AG04450 (cell line): ENCODE measurements at regions not wholly inside any gene's neighbourhood (a gene's known extent, or its start where the extent isn't known, plus 50 kb on each side); places are given as distances from the start of the nearest gene placed in this dataset.

Experiments
- CTCF ChIA-PET: fragments of 300-600, 350-600 bp; formaldehyde crosslinking; extraction: SDS; loops from one replicate; lab custom pipeline; 2022; ENCODE audit warnings: antibody characterized with exemption, inconsistent platforms; lab: Charles Lee
- POLR2A ChIA-PET: fragments of 350-600 bp; formaldehyde crosslinking; extraction: SDS; loops from one replicate; lab custom pipeline; 2021; ENCODE audit warnings: antibody characterized with exemption, inconsistent platforms; lab: Yijun Ruan, JAX
- DNase-seq: peaks from one replicate; pipeline ENCODE4 v3.0.0-alpha.2; 2011; ENCODE audit warnings: low read depth, low spot score
- H3K27ac ChIP-seq: one replicate; pipeline ENCODE4 v1.5.1; 2012; ENCODE audit warnings: low read depth, low read length, control low read depth
- H3K27me3 ChIP-seq: one replicate; pipeline ENCODE4 v1.6.0; 2012; ENCODE audit warnings: low read length; ENCODE audit not compliant: control insufficient read depth, insufficient read depth
- H3K4me3 ChIP-seq: 2 replicates; pipeline ENCODE4 v1.5.1; 2011; ENCODE audit warnings: mild to moderate bottlenecking, low read depth, low read length, control low read depth
- H3K9me3 ChIP-seq: 2 replicates; pipeline ENCODE4 v1.5.1; 2012; ENCODE audit warnings: low read length; ENCODE audit not compliant: control insufficient read depth, insufficient read depth
- CTCF ChIP-seq: IDR thresholded peaks from 2 replicates; pipeline ENCODE4 v1.5.1; 2011; ENCODE audit warnings: low read depth, low read length, control low read depth, inconsistent platforms

GRCh38 chr16:73614131-73614530 is 566.2 kb upstream of the ZFHX3 start:
- no peak for TF ChIP-seq CTCF
- ChIA-PET POLR2A (interaction anchor here (0.7 kb wide), 1 partner anchor 976 kb away, joined by 5 read pairs; no protein-coding TSS in a partner anchor), CTCF (no interaction called here)
- Histone ChIP-seq H3K27me3 (peaks cover 4% of the 10 kb centered on the region), H3K9me3 (no peaks in the 10 kb centered on the region), H3K27ac (no peak overlapping the region), H3K4me3 (no peak overlapping the region)
- no peak for DNase-seq

GRCh38 chr16:73610605-73611156 is 562.8 kb upstream of the ZFHX3 start:
- ChIA-PET POLR2A (no interaction called here), CTCF (no interaction called here)
- TF ChIP-seq CTCF: no peak
- no peak overlapping the region for H3K27ac ChIP-seq
- peaks cover 4% of the 10 kb centered on the region for H3K27me3 ChIP-seq
- no peak for DNase-seq
- no peak overlapping the region for H3K4me3 ChIP-seq
- no peaks in the 10 kb centered on the region; the same call in 1 of the 2 replicates for H3K9me3 ChIP-seq

GRCh38 chr16:73610160-73610559 is 562.2 kb upstream of the ZFHX3 start:
- TF ChIP-seq CTCF: no peak
- DNase-seq: no peak
- CTCF ChIA-PET: no interaction called here

DNA sequence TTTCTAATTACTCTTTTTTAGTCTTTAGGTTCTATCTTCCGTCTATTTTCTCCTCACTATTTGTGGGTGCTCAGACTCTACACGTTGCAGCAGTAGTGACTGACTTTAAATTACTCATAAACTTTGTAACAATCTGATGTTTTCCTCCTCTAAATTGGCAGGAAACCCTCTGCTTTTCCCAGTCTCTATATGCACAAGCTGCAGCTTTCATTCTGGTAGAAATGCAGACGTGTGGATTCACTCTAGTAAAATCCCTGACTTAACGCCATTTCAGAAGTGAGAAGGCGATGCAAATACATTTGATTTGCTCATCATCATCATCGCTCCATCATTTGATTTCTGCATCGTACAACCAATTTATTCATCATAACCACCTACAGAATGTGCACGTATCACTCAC is 561.0 kb upstream of the ZFHX3 start:
- ChIA-PET POLR2A (no interaction called here), CTCF (no interaction called here)
- Histone ChIP-seq H3K9me3 (no peaks in the 10 kb centered on the region; the same call in 1 of the 2 replicates), H3K27me3 (peaks cover 4% of the 10 kb centered on the region), H3K4me3 (no peak overlapping the region), H3K27ac (no peak overlapping the region)
- no peak for DNase-seq
- no peak for TF ChIP-seq CTCF

More at GRCh38 chr16:73610160-73610559, 562.2 kb upstream of the ZFHX3 start:
- POLR2A ChIA-PET: no interaction called here
- Histone ChIP-seq H3K4me3 (no peak overlapping the region), H3K9me3 (no peaks in the 10 kb centered on the region; the same call in 1 of the 2 replicates), H3K27ac (no peak overlapping the region), H3K27me3 (peaks cover 4% of the 10 kb centered on the region)

DNA sequence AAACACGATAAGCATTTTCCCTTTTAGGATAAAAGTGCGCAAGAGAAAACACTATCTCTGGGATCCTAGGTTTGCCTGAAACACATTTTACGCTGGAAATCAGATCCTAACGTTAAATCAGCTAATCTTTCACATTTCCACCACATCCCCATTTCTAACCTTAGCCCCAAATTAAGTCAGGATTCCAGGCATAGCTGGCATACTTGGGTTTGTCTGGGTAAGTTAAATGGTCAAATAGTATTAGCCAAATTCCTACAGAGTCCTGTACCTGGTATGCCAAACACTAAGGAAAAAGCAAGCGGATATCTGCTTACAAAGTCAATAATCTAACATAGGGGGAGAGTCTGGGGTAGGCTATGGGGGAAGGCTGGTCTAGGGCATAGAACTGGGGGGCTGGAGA is 557.4 kb upstream of the ZFHX3 start:
- CTCF ChIA-PET: no interaction called here
- H3K9me3 ChIP-seq: no peaks in the 10 kb centered on the region; the same call in 1 of the 2 replicates
- POLR2A ChIA-PET: no interaction called here
- no peak overlapping the region for H3K4me3 ChIP-seq
- DNase-seq: no peak
- H3K27ac ChIP-seq: no peak overlapping the region
- H3K27me3 ChIP-seq: peaks cover 2% of the 10 kb centered on the region
- TF ChIP-seq CTCF: no peak
